Smooth muscle cell (in vitro differentiated cells): ENCODE measurements at regions not wholly inside any gene's neighbourhood (a gene's known extent, or its start where the extent isn't known, plus 50 kb on each side); places are given as distances from the start of the nearest gene placed in this dataset.
"Not testable (repeated sequence)": the region's sequence is repeated elsewhere in the genome, so short reads cannot be mapped to it uniquely, and the experiment has no call there.

Experiments used
- DNase-seq: peaks from one replicate; lab custom pipeline; 2025; ENCODE audit not compliant: unreplicated experiment; lab: John Stamatoyannopoulos, UW
- H2AFZ ChIP-seq: fragments of 200-600 bp; sonication (generic); 2 replicates; pipeline ENCODE4 v1.6.0; 2016; ENCODE audit warnings: antibody characterized with exemption, low read depth, mild to moderate bottlenecking
- H3F3A ChIP-seq: fragments of 200-600 bp; sonication (generic); 2 replicates; pipeline ENCODE4 v1.6.0; 2017; ENCODE audit warnings: antibody characterized with exemption, low read depth
- H3K27ac ChIP-seq: fragments of 200-600 bp; sonication (generic); 2 replicates; pipeline ENCODE4 v1.5.1; 2016; ENCODE audit warnings: low read depth, mild to moderate bottlenecking
- H3K27me3 ChIP-seq: fragments of 200-600 bp; sonication (generic); 2 replicates; pipeline ENCODE4 v1.6.1; 2016; ENCODE audit warnings: low read depth, mild to moderate bottlenecking
- H3K36me3 ChIP-seq: fragments of 200-600 bp; sonication (generic); 2 replicates; pipeline ENCODE4 v1.5.1; 2016; ENCODE audit warnings: low read depth
- H3K4me1 ChIP-seq: fragments of 200-600 bp; sonication (generic); 2 replicates; pipeline ENCODE4 v1.5.1; 2016; ENCODE audit warnings: low read depth
- H3K4me2 ChIP-seq: fragments of 200-600 bp; sonication (generic); 2 replicates; pipeline ENCODE4 v1.6.0; 2016; ENCODE audit warnings: mild to moderate bottlenecking
- H3K4me3 ChIP-seq: fragments of 200-600 bp; sonication (generic); 2 replicates; pipeline ENCODE4 v1.5.1; 2016; ENCODE audit warnings: mild to moderate bottlenecking
- H3K79me2 ChIP-seq: fragments of 200-600 bp; sonication (generic); 2 replicates; pipeline ENCODE4 v1.6.0; 2016; ENCODE audit warnings: low read depth, mild to moderate bottlenecking
- H3K9ac ChIP-seq: fragments of 200-600 bp; sonication (generic); 2 replicates; pipeline ENCODE4 v1.6.0; 2016; ENCODE audit warnings: low read depth
- H3K9me3 ChIP-seq: fragments of 200-600 bp; sonication (generic); replicated peaks from 2 replicates; pipeline ENCODE4 v1.5.1; 2016; ENCODE audit warnings: low read depth
- H4K20me1 ChIP-seq: fragments of 200-600 bp; sonication (generic); 2 replicates; pipeline ENCODE4 v1.6.0; 2016; ENCODE audit warnings: low read depth
- WGBS: methylation state at CpG from one replicate; pipeline ENCODE4 v1.1.7; 2016; ENCODE audit warnings: low lambda C conversion rate; 5-methylcytosine and 5-hydroxymethylcytosine counted together
- TF ChIP-seq, protein P1 (sequence below): fragments of 200-600 bp; sonication (generic); IDR thresholded peaks from 2 replicates; pipeline ENCODE4 v1.5.1; 2017; ENCODE audit warnings: borderline replicate concordance, mild to moderate bottlenecking, antibody characterized with exemption; ENCODE audit not compliant: insufficient read depth, poor library complexity, severe bottlenecking

DNA sequence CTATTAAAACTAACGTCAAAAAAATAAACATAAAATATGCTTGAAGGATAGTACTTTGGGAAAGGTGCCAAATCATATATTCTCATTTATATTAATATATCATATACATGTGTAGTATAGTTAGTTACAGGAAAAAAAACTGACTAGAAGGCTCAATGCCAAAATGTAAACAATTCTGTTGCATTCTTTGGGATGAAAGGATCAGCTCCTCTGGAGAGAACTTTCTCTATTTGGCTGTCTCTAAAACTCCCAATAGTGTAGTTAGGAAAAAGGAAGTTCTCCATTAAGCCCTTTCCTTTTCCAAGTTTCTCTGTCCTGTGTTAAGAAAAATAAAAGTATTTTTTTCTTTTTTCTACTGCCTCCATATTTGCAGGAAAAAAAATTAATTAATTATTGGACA is 86.5 kb upstream of the BTN3A2 start:
- H3K27me3 ChIP-seq: no peaks in the 10 kb centered on the region
- TF ChIP-seq, protein P1, sequence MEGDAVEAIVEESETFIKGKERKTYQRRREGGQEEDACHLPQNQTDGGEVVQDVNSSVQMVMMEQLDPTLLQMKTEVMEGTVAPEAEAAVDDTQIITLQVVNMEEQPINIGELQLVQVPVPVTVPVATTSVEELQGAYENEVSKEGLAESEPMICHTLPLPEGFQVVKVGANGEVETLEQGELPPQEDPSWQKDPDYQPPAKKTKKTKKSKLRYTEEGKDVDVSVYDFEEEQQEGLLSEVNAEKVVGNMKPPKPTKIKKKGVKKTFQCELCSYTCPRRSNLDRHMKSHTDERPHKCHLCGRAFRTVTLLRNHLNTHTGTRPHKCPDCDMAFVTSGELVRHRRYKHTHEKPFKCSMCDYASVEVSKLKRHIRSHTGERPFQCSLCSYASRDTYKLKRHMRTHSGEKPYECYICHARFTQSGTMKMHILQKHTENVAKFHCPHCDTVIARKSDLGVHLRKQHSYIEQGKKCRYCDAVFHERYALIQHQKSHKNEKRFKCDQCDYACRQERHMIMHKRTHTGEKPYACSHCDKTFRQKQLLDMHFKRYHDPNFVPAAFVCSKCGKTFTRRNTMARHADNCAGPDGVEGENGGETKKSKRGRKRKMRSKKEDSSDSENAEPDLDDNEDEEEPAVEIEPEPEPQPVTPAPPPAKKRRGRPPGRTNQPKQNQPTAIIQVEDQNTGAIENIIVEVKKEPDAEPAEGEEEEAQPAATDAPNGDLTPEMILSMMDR: no peak

DNA sequence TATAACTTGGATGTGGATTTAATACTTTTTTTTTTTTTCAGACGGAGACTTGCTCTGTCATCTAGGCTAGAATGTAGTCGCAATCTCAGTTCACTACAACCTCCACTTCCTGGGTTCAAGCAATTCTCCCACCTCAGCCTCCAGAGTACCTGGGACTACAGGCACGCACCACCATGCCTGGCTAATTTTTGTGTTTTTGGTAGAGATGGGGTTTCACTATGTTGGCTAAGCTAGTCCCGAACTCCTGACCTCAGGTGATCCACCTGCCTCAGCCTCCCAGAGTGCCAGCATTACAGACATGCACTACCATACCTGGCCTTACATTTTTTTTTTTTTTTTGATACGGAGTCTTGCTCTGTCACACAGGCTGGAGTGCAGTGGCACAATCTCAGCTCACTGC is 85.6 kb upstream of the BTN3A2 start:
- not testable (repeated sequence) for H3K79me2 ChIP-seq, DNase-seq, H4K20me1 ChIP-seq, H3F3A ChIP-seq, H3K4me1 ChIP-seq, H3K4me2 ChIP-seq, H3K27ac ChIP-seq, H3K9me3 ChIP-seq, H3K27me3 ChIP-seq, H2AFZ ChIP-seq, H3K4me3 ChIP-seq, H3K36me3 ChIP-seq, H3K9ac ChIP-seq
- WGBS: over 99% methylated on average over 5 of the region's 5 CpGs

More for the DNA sequence above, 86.5 kb upstream of the BTN3A2 start:
- H3K4me2 ChIP-seq: no peak overlapping the region
- no peak overlapping the region for H3K27ac ChIP-seq
- WGBS: 91% methylated on average over 1 of the region's 1 CpG
- no peak overlapping the region for H3K4me3 ChIP-seq
- H3K9me3 ChIP-seq: no peaks in the 10 kb centered on the region
- H3F3A ChIP-seq: no peaks in the 10 kb centered on the region
- H3K9ac ChIP-seq: no peak overlapping the region
- H4K20me1 ChIP-seq: no peaks in the 10 kb centered on the region
- H3K4me1 ChIP-seq: peaks cover 8% of the 10 kb centered on the region
- H2AFZ ChIP-seq: no peak overlapping the region
- H3K36me3 ChIP-seq: no peaks in the 10 kb centered on the region
- no peak for DNase-seq
- H3K79me2 ChIP-seq: peaks cover 4% of the 10 kb centered on the region

DNA sequence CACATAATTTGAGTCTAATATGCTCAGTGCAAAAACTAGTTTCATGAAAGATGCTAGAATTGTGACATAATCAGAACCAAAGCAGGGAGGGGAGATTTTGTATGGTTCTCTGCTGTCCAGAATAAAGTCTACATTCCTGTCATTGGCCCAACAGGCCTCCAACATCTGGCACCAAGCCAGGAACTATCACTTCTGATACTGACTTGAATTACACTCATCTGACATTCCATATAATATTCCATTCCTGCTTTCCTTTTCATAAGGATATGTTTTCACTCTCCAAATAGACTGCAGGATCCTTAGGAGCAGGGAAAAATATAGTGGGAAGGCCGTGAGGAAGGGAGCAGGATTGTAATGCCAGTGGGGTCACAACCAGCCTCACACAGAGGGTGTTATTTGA is 84.6 kb upstream of the BTN3A2 start:
- Histone ChIP-seq H3K27ac (no peak overlapping the region), H3K36me3 (no peaks in the 10 kb centered on the region), H3K79me2 (peaks cover 10% of the 10 kb centered on the region), H3K9ac (no peak overlapping the region), H3K4me1 (no peaks in the 10 kb centered on the region), H4K20me1 (no peaks in the 10 kb centered on the region), H3K27me3 (no peaks in the 10 kb centered on the region), H2AFZ (no peak overlapping the region), H3K9me3 (no peaks in the 10 kb centered on the region), H3K4me2 (no peak overlapping the region), H3F3A (no peaks in the 10 kb centered on the region), H3K4me3 (no peak overlapping the region)
- TF ChIP-seq, protein P1: no peak
- no peak for DNase-seq
- 88% methylated on average over 1 of the region's 1 CpG for WGBS

DNA sequence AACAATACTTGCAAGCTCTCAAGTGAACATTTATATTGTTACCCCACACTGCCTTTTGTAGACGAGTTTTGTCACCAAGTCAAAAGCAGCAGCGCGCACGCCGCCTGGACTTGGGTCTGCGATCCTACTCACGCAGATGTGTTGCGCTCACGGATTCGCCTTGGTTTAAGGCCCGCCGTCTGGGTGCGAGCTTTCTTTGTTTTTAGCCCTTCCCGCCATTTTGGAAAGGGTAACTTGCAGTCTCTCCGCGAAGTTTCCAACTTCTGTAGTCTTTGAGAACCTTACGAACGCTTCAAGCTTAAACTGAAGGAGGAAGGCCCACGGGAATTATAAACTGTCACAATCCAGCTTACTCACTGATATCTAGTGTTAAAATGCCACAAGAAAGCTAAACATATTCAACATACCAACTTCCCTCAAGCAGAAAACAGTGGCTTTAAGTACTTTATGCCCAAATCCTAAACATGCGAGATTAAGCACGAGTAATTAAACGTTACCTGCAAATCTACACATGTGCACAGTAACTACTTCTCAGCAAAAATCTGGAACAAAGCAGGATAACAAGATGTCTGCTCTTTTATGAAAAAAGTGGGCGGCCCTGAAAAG is 80.4 kb upstream of the BTN3A2 start:
- TF ChIP-seq, protein P1: no peak
- no peak for DNase-seq
- Histone ChIP-seq H4K20me1 (no peaks in the 10 kb centered on the region), H3K27ac (peak overlapping the region; percentile 87), H3F3A (peaks cover 7% of the 10 kb centered on the region), H3K9me3 (no peaks in the 10 kb centered on the region), H2AFZ (peak overlapping the region; percentile 90), H3K36me3 (no peaks in the 10 kb centered on the region), H3K4me2 (peak overlapping the region; percentile 89), H3K4me1 (no peaks in the 10 kb centered on the region), H3K9ac (peak overlapping the region; percentile 69), H3K27me3 (no peaks in the 10 kb centered on the region), H3K4me3 (peak overlapping the region; percentile 69), H3K79me2 (peaks cover 10% of the 10 kb centered on the region)
- WGBS: under 1% methylated on average over 23 of the region's 23 CpGs
